WTC11 (cell line): ENCODE measurements at regions not wholly inside any gene's neighbourhood (a gene's known extent, or its start where the extent isn't known, plus 50 kb on each side); places are given as distances from the start of the nearest gene placed in this dataset.

Experiments used
- ATAC-seq: fragments of 200-7000 bp; cut with Tn5 transposase; 2 replicates; pipeline ENCODE4 v1.10.0; 2021; ENCODE audit warnings: mild to moderate bottlenecking, moderate library complexity
- CTCF ChIA-PET: fragments of 300-600 bp; sonication (Branson Sonifier 250); formaldehyde crosslinking; loops from one replicate; lab custom pipeline; 2021; ENCODE audit warnings: antibody characterized with exemption; lab: Charles Lee
- POLR2A ChIA-PET: fragments of 350-600 bp; sonication (Branson Sonifier 250); formaldehyde crosslinking; loops from one replicate; lab custom pipeline; 2021; ENCODE audit warnings: antibody characterized with exemption; lab: Charles Lee
- DNase-seq: peaks from one replicate; pipeline ENCODE4 v3.0.0; 2021; ENCODE audit warnings: low spot score
- H3K27ac Mint-ChIP-seq: 2 replicates; pipeline ENCODE4 v1.8.0; 2021; ENCODE audit warnings: mixed read lengths
- H3K27me3 Mint-ChIP-seq: 2 replicates; pipeline ENCODE4 v1.8.0; 2021; ENCODE audit warnings: low read depth, mild to moderate bottlenecking, moderate library complexity, mixed read lengths
- H3K36me3 Mint-ChIP-seq: 2 replicates; pipeline ENCODE4 v1.8.0; 2021; ENCODE audit warnings: mixed read lengths
- H3K4me1 Mint-ChIP-seq: 2 replicates; pipeline ENCODE4 v1.8.0; 2022; ENCODE audit warnings: mixed read lengths
- H3K4me3 Mint-ChIP-seq: 2 replicates; pipeline ENCODE4 v1.8.0; 2021; ENCODE audit warnings: mild to moderate bottlenecking, moderate library complexity, mixed read lengths
- H3K9me3 Mint-ChIP-seq: 2 replicates; pipeline ENCODE4 v1.8.0; 2021; ENCODE audit warnings: mixed read lengths
- AFF4 ChIP-seq: sonication (generic); formaldehyde crosslinking; IDR thresholded peaks from 2 replicates; pipeline ENCODE4 v1.8.1; 2023; ENCODE audit warnings: mild to moderate bottlenecking, missing genetic modification reagents, borderline replicate concordance
- EMX1 ChIP-seq: fragments of 250-450 bp; sonication (Bioruptor Pico); IDR thresholded peaks from 2 replicates; pipeline ENCODE4 v1.8.0; 2021; ENCODE audit warnings: mild to moderate bottlenecking
- IRF1 ChIP-seq: sonication (generic); formaldehyde crosslinking; IDR thresholded peaks from 2 replicates; pipeline ENCODE4 v1.8.0; 2023; ENCODE audit warnings: missing genetic modification reagents
- JUN ChIP-seq: sonication (generic); formaldehyde crosslinking; IDR thresholded peaks from 2 replicates; pipeline ENCODE4 v1.8.0; 2023; ENCODE audit warnings: mild to moderate bottlenecking, missing genetic modification reagents
- NR1H2 ChIP-seq: sonication (generic); formaldehyde crosslinking; IDR thresholded peaks from 2 replicates; pipeline ENCODE4 v1.9.0; 2021; ENCODE audit warnings: mild to moderate bottlenecking, moderate library complexity, missing genetic modification reagents
- PRDM15 ChIP-seq: sonication (generic); formaldehyde crosslinking; IDR thresholded peaks from 2 replicates; pipeline ENCODE4 v1.8.0; 2022; ENCODE audit warnings: missing genetic modification reagents
- PRRX2 ChIP-seq: fragments of 250-450 bp; sonication (Bioruptor Pico); IDR thresholded peaks from 2 replicates; pipeline ENCODE4 v1.8.0; 2021; ENCODE audit warnings: mild to moderate bottlenecking
- USF1 ChIP-seq: sonication (generic); formaldehyde crosslinking; IDR thresholded peaks from 2 replicates; pipeline ENCODE4 v1.8.0; 2022; ENCODE audit warnings: mild to moderate bottlenecking, missing genetic modification reagents
- ZNF121 ChIP-seq: sonication (generic); formaldehyde crosslinking; IDR thresholded peaks from 2 replicates; pipeline ENCODE4 v1.8.0; 2023; ENCODE audit warnings: missing genetic modification reagents
- ZNF138 ChIP-seq: sonication (generic); formaldehyde crosslinking; conservative IDR thresholded peaks from 2 replicates; pipeline ENCODE4 v1.8.1; 2022; ENCODE audit warnings: mild to moderate bottlenecking, moderate library complexity, missing genetic modification reagents
- ZNF281 ChIP-seq: sonication (generic); formaldehyde crosslinking; IDR thresholded peaks from 2 replicates; pipeline ENCODE4 v1.8.0; 2023; ENCODE audit warnings: mild to moderate bottlenecking, missing genetic modification reagents
- ZSCAN18 ChIP-seq: fragments of 250-450 bp; sonication (Bioruptor Pico); IDR thresholded peaks from 2 replicates; pipeline ENCODE4 v2.1.2; 2022; ENCODE audit warnings: mild to moderate bottlenecking, moderate library complexity

GRCh38 chr2:223692191-223692947 lies 90.2 kb upstream of the SCG2 start:
- DNase-seq (peak; percentile 54), ATAC-seq (peak; percentile 91)
- Mint-ChIP-seq H3K9me3 (peaks cover 4% of the 10 kb centered on the region; the same call in 1 of the 2 replicates), H3K27me3 (no peaks in the 10 kb centered on the region), H3K4me1 (peaks cover 10% of the 10 kb centered on the region), H3K4me3 (no peak overlapping the region), H3K36me3 (no peaks in the 10 kb centered on the region), H3K27ac (no peak overlapping the region; the same call in 1 of the 2 replicates)
- CTCF ChIA-PET: interaction anchor here (0.6 to 0.9 kb wide), 5 partner anchors 34 to 168 kb away, joined by 3 read pairs; no protein-coding TSS in a partner anchor
- TF ChIP-seq IRF1 (CRISPR knock-in tag) (no peak), JUN (CRISPR knock-in tag) (no peak), USF1 (CRISPR knock-in tag) (no peak), ZNF121 (no peak), ZNF138 (no peak), PRDM15 (CRISPR knock-in tag) (no peak), AFF4 (CRISPR knock-in tag) (no peak)
- POLR2A ChIA-PET: interaction anchor here (0.6 kb wide), 1 partner anchor 1091 kb away, joined by 3 read pairs; no protein-coding TSS in a partner anchor

- CTCF ChIA-PET: no interaction called here
- peak; percentile 14 for DNase-seq
- H3K27me3 Mint-ChIP-seq: no peaks in the 10 kb centered on the region
- H3K27ac Mint-ChIP-seq: no peak overlapping the region
- H3K4me1 Mint-ChIP-seq: peaks cover 10% of the 10 kb centered on the region
- peak; percentile 75 for ATAC-seq
- no peak overlapping the region for H3K4me3 Mint-ChIP-seq
- no peaks in the 10 kb centered on the region for H3K36me3 Mint-ChIP-seq
- POLR2A ChIA-PET: no interaction called here
- peaks cover 4% of the 10 kb centered on the region; the same call in 1 of the 2 replicates for H3K9me3 Mint-ChIP-seq
- TF ChIP-seq AFF4 (CRISPR knock-in tag) (no peak), EMX1 (CRISPR knock-in tag) (no peak), ZNF281 (CRISPR knock-in tag) (no peak), ZSCAN18 (CRISPR knock-in tag) (no peak), PRRX2 (CRISPR knock-in tag) (no peak), NR1H2 (CRISPR knock-in tag) (no peak)
Observed at GRCh38 chr2:223688094-223688835, 86.1 kb upstream of the SCG2 start.
